Astrocyte of the cerebellum (primary cell): ENCODE measurements at regions not wholly inside any gene's neighbourhood (a gene's known extent, or its start where the extent isn't known, plus 50 kb on each side); places are given as distances from the start of the nearest gene placed in this dataset.

Experiments
- DNase-seq: peaks from one replicate; pipeline ENCODE4 v3.0.0-alpha.2; 2011; ENCODE audit warnings: low read depth
- H3K4me3 ChIP-seq: 2 replicates; pipeline ENCODE4 v1.5.1; 2011; ENCODE audit warnings: mild to moderate bottlenecking, low read depth, low read length, moderate library complexity
- CTCF ChIP-seq: IDR thresholded peaks from 2 replicates; pipeline ENCODE4 v1.5.1; 2012; ENCODE audit warnings: low read length, low read depth, moderate library complexity, mild to moderate bottlenecking; ENCODE audit errors: missing control alignments
- in situ Hi-C: cut with HindIII; loops from 2 replicates; pipeline ENCODE4 v1.10.0; 2017; ENCODE audit warnings: low sequenced_read_pairs

DNA sequence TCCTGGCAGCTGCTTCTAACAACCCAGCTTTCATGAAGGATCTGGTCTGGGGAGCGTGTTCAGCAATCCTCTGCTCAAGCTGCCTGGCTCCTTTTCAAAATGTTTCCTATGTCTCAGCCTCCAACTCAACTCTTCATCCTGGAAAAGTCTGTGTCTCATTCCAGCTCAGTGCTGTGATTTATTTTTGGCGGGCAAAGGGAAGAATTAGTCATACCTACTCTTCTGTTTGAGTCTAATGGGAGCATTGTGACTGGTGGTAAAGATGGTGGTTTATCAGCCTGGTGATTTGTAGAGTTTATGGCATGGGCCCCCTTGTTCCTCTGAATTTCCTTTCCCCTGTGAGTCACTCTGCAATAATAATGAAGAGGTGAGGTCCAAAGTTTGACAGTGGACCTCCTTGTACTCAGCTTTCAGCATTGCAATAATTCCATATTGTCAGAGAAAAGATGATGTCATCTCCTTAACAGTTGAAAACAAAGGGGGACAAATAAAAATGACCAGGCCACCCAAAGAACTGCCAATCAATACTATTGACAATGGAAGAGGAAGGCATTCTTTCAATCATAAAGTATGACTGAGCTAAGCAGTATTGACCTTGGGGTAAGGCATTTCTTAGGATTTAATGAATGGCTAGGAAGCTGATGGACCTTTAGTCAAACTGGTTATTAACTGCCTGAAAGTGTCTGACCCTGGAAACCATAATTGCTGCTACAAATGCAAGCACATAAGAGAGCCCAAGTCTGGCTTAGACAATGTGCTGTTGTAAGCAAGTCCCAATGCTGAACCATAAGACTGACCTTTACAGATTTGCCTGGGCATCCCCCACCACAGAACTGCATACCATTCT is 204.7 kb upstream of the MCTP2 start:
- in situ Hi-C loops: no loop called here
- DNase-seq: peak; percentile 71
- H3K4me3 ChIP-seq: no peak overlapping the region
- TF ChIP-seq CTCF: no peak

DNA sequence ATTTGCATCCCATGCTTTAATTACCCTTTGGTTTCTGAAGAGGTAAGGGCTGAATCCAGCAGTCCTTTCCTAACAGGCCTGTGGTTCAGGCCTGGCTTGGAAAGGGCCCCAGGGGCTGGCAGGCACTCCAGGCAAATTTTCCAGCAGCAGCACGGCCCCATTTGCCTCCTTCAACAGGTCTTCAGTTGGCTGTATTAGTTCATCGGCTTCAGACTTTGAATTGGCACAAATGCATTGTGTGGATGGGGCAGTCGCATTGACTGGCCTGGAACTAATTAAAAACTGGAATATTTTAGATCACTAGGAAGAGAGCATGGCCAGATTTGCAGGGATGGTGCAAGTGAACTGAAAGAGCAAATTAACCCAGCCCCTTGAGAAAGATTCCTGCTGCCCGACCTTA is 207.8 kb upstream of the MCTP2 start:
- no peak for DNase-seq
- in situ Hi-C loops: no loop called here
- H3K4me3 ChIP-seq: no peak overlapping the region
- no peak for TF ChIP-seq CTCF

GRCh38 chr15:94021621-94022320 is 209.6 kb upstream of the MCTP2 start:
- no peak overlapping the region for H3K4me3 ChIP-seq
- in situ Hi-C loops: no loop called here
- DNase-seq: no peak
- TF ChIP-seq CTCF: no peak

DNA sequence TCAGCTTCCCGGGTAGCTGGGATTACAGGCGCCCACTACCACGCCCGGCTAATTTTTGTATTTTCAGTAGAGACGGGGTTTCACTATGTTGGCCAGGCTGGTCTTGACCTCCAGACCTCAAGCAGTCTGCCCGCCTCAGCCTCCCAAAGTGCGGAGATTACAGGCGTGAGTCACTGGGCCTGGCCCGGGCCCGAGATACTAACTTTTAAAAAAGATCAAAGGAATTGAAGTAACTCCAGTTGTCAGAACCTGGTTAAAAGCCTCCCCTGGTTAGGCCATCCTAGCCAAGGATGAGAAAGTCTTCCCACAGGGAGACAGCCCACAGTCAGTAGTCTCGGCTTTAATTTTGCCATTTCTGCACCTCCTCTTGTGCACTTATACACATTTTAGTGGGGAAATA is 212.3 kb upstream of the MCTP2 start:
- TF ChIP-seq CTCF: no peak
- no peak overlapping the region for H3K4me3 ChIP-seq
- in situ Hi-C loops: no loop called here
- DNase-seq: no peak

DNA sequence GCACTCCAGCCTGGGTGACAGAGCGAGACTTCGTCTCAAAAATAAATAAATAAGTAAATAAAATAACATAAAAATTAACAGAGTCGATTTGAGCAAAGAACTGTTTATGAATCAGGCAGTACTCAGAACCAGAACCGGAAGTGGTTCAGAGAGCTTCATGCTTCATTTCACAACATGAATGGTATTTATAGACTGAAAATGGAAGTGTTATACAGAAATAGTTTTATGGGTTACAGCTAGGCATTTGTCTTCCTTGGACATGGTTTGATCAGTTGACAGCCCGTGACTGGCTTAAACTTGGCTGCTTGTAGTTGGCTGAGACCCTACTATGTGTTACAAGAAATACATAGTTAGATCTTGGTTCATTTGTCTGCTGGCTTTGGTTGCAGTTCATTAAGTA is 216.0 kb upstream of the MCTP2 start:
- TF ChIP-seq CTCF: no peak
- in situ Hi-C loops: no loop called here
- no peak overlapping the region for H3K4me3 ChIP-seq
- no peak for DNase-seq

- H3K4me3 ChIP-seq: no peak overlapping the region
- TF ChIP-seq CTCF: no peak
- no peak for DNase-seq
- in situ Hi-C loops: no loop called here
Measured at GRCh38 chr15:94008104-94009074, 223.0 kb upstream of the MCTP2 start.
